Stimulated activated CD8-positive, alpha-beta memory T cell treated with anti-CD3 and anti-CD28 coated beads, Interleukin-15, amount 100 ng/mL, for 48 hours (primary cell): ENCODE measurements at regions not wholly inside any gene's neighbourhood (a gene's known extent, or its start where the extent isn't known, plus 50 kb on each side); places are given as distances from the start of the nearest gene placed in this dataset.

ENCODE experiments used
- DNase-seq, 2 donors: peaks; one replicate each; pipeline ENCODE4 v3.0.0-alpha.2; 2020; ENCODE audit warnings: low read depth in 2 of 2

- no peak for DNase-seq
These were observed 161.0 kb upstream of the S100G start for GRCh38 chrX:16488959-16489358.

DNA sequence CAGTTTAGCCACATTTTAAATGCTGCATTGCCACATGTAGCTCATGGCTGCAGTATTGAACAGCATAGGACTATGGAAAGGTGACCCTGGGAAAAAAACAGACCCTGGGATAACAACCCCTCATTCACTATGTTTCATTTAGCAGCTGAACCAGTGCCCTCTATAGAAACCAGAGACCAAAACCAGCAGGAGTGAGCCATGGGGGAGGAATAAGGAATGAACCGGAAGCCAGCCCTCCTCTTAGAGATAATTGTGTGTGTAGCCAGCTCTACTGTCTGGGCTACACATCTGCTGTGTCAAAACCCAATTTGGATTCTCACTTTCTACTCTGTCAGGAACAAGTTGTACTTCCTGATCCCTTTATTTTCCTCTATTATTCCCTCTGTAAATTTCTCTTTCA lies 158.5 kb upstream of the S100G start:
- no peak for DNase-seq

- no peak for DNase-seq
These were observed 153.8 kb upstream of the S100G start for GRCh38 chrX:16496175-16496574.

- DNase-seq = no peak
These were observed 137.9 kb upstream of the S100G start for GRCh38 chrX:16511796-16512776.

DNA sequence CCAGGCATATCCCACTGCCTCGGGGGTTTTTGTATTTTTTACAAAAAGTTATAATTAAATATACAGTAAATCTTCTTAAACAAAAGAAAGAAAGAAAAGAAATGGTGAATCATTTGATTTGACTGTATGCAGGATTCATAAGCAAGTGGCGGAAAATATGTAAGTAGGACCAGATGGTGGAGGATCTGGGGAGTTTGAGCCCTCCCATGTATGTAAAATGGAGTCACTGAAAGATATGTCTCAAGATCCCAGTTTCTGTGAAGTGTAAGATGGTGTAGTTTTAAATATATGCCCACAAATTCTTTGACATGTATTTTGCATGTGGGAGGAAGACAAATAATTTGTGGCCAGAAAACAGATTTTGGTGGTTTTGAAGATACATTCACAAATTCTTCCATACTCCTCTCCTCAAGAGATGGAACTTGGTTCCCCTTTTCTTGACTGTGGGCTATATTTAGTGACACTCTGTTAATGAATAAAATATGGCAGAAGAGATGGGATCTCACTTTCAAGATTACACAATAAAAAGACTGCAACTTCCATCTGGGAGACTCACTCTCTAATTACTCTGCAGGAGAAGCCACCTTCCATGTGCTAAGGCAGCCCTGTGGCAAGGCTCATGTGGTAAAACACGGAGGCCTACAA lies 133.6 kb upstream of the S100G start:
- DNase-seq = no peak

- no peak for DNase-seq
These were observed 132.8 kb upstream of the S100G start for GRCh38 chrX:16517039-16517605.

DNA sequence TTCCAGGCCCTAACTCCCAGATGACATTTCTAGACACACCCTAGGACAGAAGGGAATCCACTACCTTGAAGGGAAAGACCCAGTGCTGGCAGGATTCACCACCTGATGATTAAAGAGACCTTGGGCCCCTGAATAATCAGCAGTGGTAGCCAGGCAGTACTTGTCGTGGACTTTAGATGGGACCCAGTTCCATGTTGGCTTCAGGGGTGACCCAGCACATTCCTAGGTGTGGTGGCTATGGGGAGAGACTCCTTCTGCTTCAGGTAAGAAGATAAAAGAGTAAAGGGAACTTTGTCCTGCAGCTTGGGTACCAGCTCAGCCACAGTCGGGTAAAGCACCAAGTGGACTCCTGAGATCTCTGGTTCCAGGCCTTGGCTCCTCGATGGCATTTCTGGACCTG lies 131.8 kb upstream of the S100G start:
- DNase-seq = no peak

GRCh38 chrX:16524316-16524715 lies 125.6 kb upstream of the S100G start:
- DNase-seq = no peak

- DNase-seq = no peak
These were observed 124.0 kb upstream of the S100G start for GRCh38 chrX:16526003-16526402.

- DNase-seq = peak; percentile 2 to 17
These were observed 121.3 kb upstream of the S100G start for GRCh38 chrX:16528620-16529019.
